ENCODE measurements at regions not wholly inside any gene's neighbourhood (a gene's known extent, or its start where the extent isn't known, plus 50 kb on each side); places are given as distances from the start of the nearest gene placed in this dataset.

DNA sequence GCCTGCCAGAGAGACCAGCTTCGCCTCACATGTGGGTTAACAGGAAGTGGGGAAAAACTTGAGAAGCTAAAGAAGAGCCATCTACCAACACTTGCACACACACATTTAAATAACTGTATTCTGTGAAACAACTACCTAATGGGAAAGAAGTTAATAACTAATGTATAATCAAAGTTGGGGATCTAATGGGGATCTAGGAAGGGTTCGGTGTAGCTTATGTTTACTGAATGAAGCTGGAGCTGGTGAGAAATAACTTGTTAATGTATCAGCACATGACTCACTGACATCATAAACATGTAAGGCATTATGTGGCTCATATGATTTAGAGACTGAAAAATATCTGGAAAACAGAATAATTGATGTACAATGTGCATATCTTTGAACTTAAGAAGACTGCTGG lies 421.3 kb upstream of the NXPH2 start:
- TF ChIP-seq, protein P1, sequence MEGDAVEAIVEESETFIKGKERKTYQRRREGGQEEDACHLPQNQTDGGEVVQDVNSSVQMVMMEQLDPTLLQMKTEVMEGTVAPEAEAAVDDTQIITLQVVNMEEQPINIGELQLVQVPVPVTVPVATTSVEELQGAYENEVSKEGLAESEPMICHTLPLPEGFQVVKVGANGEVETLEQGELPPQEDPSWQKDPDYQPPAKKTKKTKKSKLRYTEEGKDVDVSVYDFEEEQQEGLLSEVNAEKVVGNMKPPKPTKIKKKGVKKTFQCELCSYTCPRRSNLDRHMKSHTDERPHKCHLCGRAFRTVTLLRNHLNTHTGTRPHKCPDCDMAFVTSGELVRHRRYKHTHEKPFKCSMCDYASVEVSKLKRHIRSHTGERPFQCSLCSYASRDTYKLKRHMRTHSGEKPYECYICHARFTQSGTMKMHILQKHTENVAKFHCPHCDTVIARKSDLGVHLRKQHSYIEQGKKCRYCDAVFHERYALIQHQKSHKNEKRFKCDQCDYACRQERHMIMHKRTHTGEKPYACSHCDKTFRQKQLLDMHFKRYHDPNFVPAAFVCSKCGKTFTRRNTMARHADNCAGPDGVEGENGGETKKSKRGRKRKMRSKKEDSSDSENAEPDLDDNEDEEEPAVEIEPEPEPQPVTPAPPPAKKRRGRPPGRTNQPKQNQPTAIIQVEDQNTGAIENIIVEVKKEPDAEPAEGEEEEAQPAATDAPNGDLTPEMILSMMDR (IDR thresholded peaks at IDR 0.05; ENCODE audit: poor library complexity, severe bottlenecking): no peak
- TF ChIP-seq RAD21 (conservative IDR thresholded peaks at IDR 0.05) (no peak), EZH2 (IDR thresholded peaks at IDR 0.05; ENCODE audit: borderline replicate concordance, insufficient read depth, low read length, poor library complexity, severe bottlenecking) (no peak)
